Lung (tissue), 11 donors: ENCODE measurements at regions not wholly inside any gene's neighbourhood (a gene's known extent, or its start where the extent isn't known, plus 50 kb on each side); places are given as distances from the start of the nearest gene placed in this dataset.

Source experiments
- ATAC-seq: fragments of 200-7000 bp; cut with Tn5 transposase; one replicate; pipeline ENCODE4 v1.9.1; 2020; ENCODE audit warnings: moderate number of reproducible peaks; ENCODE audit not compliant: insufficient read depth, low FRiP score
- DNase-seq, 3 donors: peaks; one replicate each; pipeline ENCODE4 v3.0.0-alpha.2; 2013 to 2017
- H3K27ac ChIP-seq, 2 donors: one replicate each; pipeline ENCODE4 v1.5.1; 2013; ENCODE audit warnings: mild to moderate bottlenecking in 2 of 2, moderate library complexity in 2 of 2, control low read depth in 1 of 2, inconsistent platforms in 1 of 2, low read depth in 1 of 2, low read length in 1 of 2
- H3K27me3 ChIP-seq, 3 donors: one replicate each; pipeline ENCODE4 v1.5.1; 2013; ENCODE audit warnings: low read length in 2 of 3; ENCODE audit not compliant: control insufficient read depth in 3 of 3, insufficient read depth in 3 of 3
- H3K36me3 ChIP-seq, 4 donors: one replicate each; pipeline ENCODE4 v1.5.1; 2013; ENCODE audit warnings: low read length in 4 of 4, mild to moderate bottlenecking in 1 of 4, moderate library complexity in 1 of 4; ENCODE audit not compliant: control insufficient read depth in 4 of 4, insufficient read depth in 4 of 4
- H3K4me1 ChIP-seq, 5 donors: one replicate each; pipeline ENCODE4 v1.5.1; 2013; ENCODE audit warnings: low read length in 5 of 5, mild to moderate bottlenecking in 2 of 5, moderate library complexity in 1 of 5; ENCODE audit not compliant: control insufficient read depth in 5 of 5, insufficient read depth in 5 of 5
- H3K4me3 ChIP-seq: one replicate; pipeline ENCODE4 v1.5.1; 2013; ENCODE audit warnings: mild to moderate bottlenecking, control low read depth, moderate library complexity
- H3K9ac ChIP-seq, 2 donors: one replicate each; pipeline ENCODE4 v1.5.1; 2013; ENCODE audit warnings: low read length in 2 of 2, control low read depth in 1 of 2; ENCODE audit not compliant: insufficient read depth in 1 of 2
- H3K9me3 ChIP-seq, 4 donors: one replicate each; pipeline ENCODE4 v1.5.1; 2013; ENCODE audit warnings: low read length in 3 of 4, mild to moderate bottlenecking in 1 of 4, moderate library complexity in 1 of 4; ENCODE audit not compliant: control insufficient read depth in 4 of 4, insufficient read depth in 3 of 4
- CTCF ChIP-seq: IDR thresholded peaks from 2 replicates; pipeline ENCODE4 v1.5.1; 2012; ENCODE audit warnings: mild to moderate bottlenecking; ENCODE audit errors: control extremely low read depth, extremely low read depth
- WGBS, 2 donors: extraction: QIAGEN DNeasy Blood & Tissue Kit; methylation state at CpG; one replicate each; pipeline ENCODE4 v1.1.7; 2013; 5-methylcytosine and 5-hydroxymethylcytosine counted together
- donor health status: control.
- donor health status: control.
- donor health status: Bipolar disorder and iron deficiency.
- donor health status: healthy.
- donor health status: DM: yes; HTN: yes; CAD: no.

GRCh38 chr7:17158261-17158660 lies 140.2 kb upstream of the AHR start:
- Histone ChIP-seq H3K9me3 (no peaks in the 10 kb centered on the region), H3K36me3 (no peaks in the 10 kb centered on the region), H3K4me3 (no peak overlapping the region), H3K27me3 (no peaks in the 10 kb centered on the region), H3K4me1 (no peaks in the 10 kb centered on the region), H3K27ac (no peak overlapping the region), H3K9ac (no peak overlapping the region)
- WGBS, 2 donors = 94 to 95% methylated on average over 5 of the region's 5 CpGs
- ATAC-seq (no peak), DNase-seq (no peak)
- no peak for TF ChIP-seq CTCF

- DNase-seq (no peak), ATAC-seq (no peak)
- Histone ChIP-seq H3K27me3 (no peaks in the 10 kb centered on the region), H3K9me3 (no peaks in the 10 kb centered on the region), H3K4me3 (no peak overlapping the region), H3K36me3 (no peaks in the 10 kb centered on the region), H3K9ac (no peak overlapping the region), H3K27ac (no peak overlapping the region), H3K4me1 (no peaks in the 10 kb centered on the region)
- WGBS, 2 donors = 82 to 95% methylated on average over 2 of the region's 2 CpGs
- no peak for TF ChIP-seq CTCF
These were observed 138.9 kb upstream of the AHR start for GRCh38 chr7:17159500-17160037.

- no peak overlapping the region for H3K9ac ChIP-seq
- H3K27me3 ChIP-seq = no peaks in the 10 kb centered on the region
- no peaks in the 10 kb centered on the region for H3K9me3 ChIP-seq
- no peak for DNase-seq
- no peaks in the 10 kb centered on the region for H3K36me3 ChIP-seq
- WGBS, 2 donors = 69 to 79% methylated on average over 4 of the region's 4 CpGs
- no peak for ATAC-seq
- H3K27ac ChIP-seq = no peak overlapping the region
- H3K4me3 ChIP-seq = no peak overlapping the region
- no peak for TF ChIP-seq CTCF
- no peaks in the 10 kb centered on the region for H3K4me1 ChIP-seq
These were observed 131.6 kb upstream of the AHR start for GRCh38 chr7:17166824-17167379.

- WGBS, 2 donors = 81 to 92% methylated on average over 2 of the region's 2 CpGs
These were observed 130.0 kb upstream of the AHR start for GRCh38 chr7:17168416-17168815.

More at GRCh38 chr7:17168416-17168815, 130.0 kb upstream of the AHR start:
- H3K27me3 ChIP-seq = no peaks in the 10 kb centered on the region
- peaks cover 0 to 2% (median 0%) of the 10 kb centered on the region in 4 donors for H3K9me3 ChIP-seq
- TF ChIP-seq CTCF = no peak
- H3K4me3 ChIP-seq = no peak overlapping the region
- H3K9ac ChIP-seq = no peak overlapping the region
- DNase-seq = no peak
- no peaks in the 10 kb centered on the region for H3K36me3 ChIP-seq
- ATAC-seq = no peak
- no peak overlapping the region for H3K27ac ChIP-seq
- no peaks in the 10 kb centered on the region for H3K4me1 ChIP-seq
